ENCODE measurements at regions not wholly inside any gene's neighbourhood (a gene's known extent, or its start where the extent isn't known, plus 50 kb on each side); places are given as distances from the start of the nearest gene placed in this dataset.

GRCh38 chr11:81026032-81026431 lies 1585.2 kb upstream of the TENM4 start:
- no peak for DNase-seq (ENCODE audit: low read depth)

- no peak for DNase-seq (ENCODE audit: low read depth)
Measured at GRCh38 chr11:81022057-81022456, 1581.2 kb upstream of the TENM4 start.

GRCh38 chr11:81010631-81011030 lies 1569.8 kb upstream of the TENM4 start:
- DNase-seq (ENCODE audit: low read depth) = no peak

- no peak for DNase-seq (ENCODE audit: low read depth)
Measured at GRCh38 chr11:81007046-81007445, 1566.2 kb upstream of the TENM4 start.

- no peak for DNase-seq (ENCODE audit: low read depth)
Measured at GRCh38 chr11:81005595-81005994, 1564.8 kb upstream of the TENM4 start.

- DNase-seq (ENCODE audit: low read depth) = no peak
Measured at GRCh38 chr11:81004576-81004975, 1563.7 kb upstream of the TENM4 start.

GRCh38 chr11:81002374-81002773 lies 1561.5 kb upstream of the TENM4 start:
- no peak for DNase-seq (ENCODE audit: low read depth)

GRCh38 chr11:81000735-81001134 lies 1559.9 kb upstream of the TENM4 start:
- no peak for DNase-seq (ENCODE audit: low read depth)

GRCh38 chr11:81000334-81000733 lies 1559.5 kb upstream of the TENM4 start:
- DNase-seq (ENCODE audit: low read depth) = no peak

GRCh38 chr11:80995523-80995922 lies 1554.7 kb upstream of the TENM4 start:
- DNase-seq (ENCODE audit: low read depth) = no peak

- no peak for DNase-seq (ENCODE audit: low read depth)
Measured at GRCh38 chr11:80993536-80993935, 1552.7 kb upstream of the TENM4 start.

- DNase-seq (ENCODE audit: low read depth) = no peak
Measured at GRCh38 chr11:80990885-80991284, 1550.1 kb upstream of the TENM4 start.

GRCh38 chr11:80987171-80987570 lies 1546.3 kb upstream of the TENM4 start:
- no peak for DNase-seq (ENCODE audit: low read depth)

- no peak for DNase-seq (ENCODE audit: low read depth)
Measured at GRCh38 chr11:80986421-80987074, 1545.7 kb upstream of the TENM4 start.

GRCh38 chr11:80980227-80980626 lies 1539.4 kb upstream of the TENM4 start:
- no peak for DNase-seq (ENCODE audit: low read depth)

GRCh38 chr11:80973786-80974185 lies 1533.0 kb upstream of the TENM4 start:
- DNase-seq (ENCODE audit: low read depth) = no peak

GRCh38 chr11:80970037-80970436 lies 1529.2 kb upstream of the TENM4 start:
- no peak for DNase-seq (ENCODE audit: low read depth)

- DNase-seq (ENCODE audit: low read depth) = no peak
Measured at GRCh38 chr11:80967649-80968048, 1526.8 kb upstream of the TENM4 start.

- DNase-seq (ENCODE audit: low read depth) = no peak
Measured at GRCh38 chr11:80960381-80961029, 1519.7 kb upstream of the TENM4 start.

- no peak for DNase-seq (ENCODE audit: low read depth)
Measured at GRCh38 chr11:80959751-80960150, 1518.9 kb upstream of the TENM4 start.

- no peak for DNase-seq (ENCODE audit: low read depth)
Measured at GRCh38 chr11:80958987-80959386, 1518.2 kb upstream of the TENM4 start.

- DNase-seq (ENCODE audit: low read depth) = no peak
Measured at GRCh38 chr11:80958361-80958760, 1517.5 kb upstream of the TENM4 start.

GRCh38 chr11:80955588-80955987 lies 1514.8 kb upstream of the TENM4 start:
- no peak for DNase-seq (ENCODE audit: low read depth)

- no peak for DNase-seq (ENCODE audit: low read depth)
Measured at GRCh38 chr11:80948781-80949180, 1508.0 kb upstream of the TENM4 start.
